Natural killer cell (primary cell): ENCODE measurements at regions not wholly inside any gene's neighbourhood (a gene's known extent, or its start where the extent isn't known, plus 50 kb on each side); places are given as distances from the start of the nearest gene placed in this dataset.

Experiments
- ATAC-seq, 3 donors: fragments of 150-1000 bp in 2 of 3; fragments of 200-7000 bp in 1 of 3; cut with Tn5 transposase; 1 replicate in 1 of 3; 2 replicates in 2 of 3; pipeline ENCODE4 v1.10.0; 2021; ENCODE audit warnings: mild to moderate bottlenecking in 2 of 3, moderate library complexity in 2 of 3
- DNase-seq, 2 donors: peaks; one replicate each; pipeline versions ENCODE4 v3.0.0 to v3.0.0-alpha.2; 2013 to 2021; ENCODE audit warnings: mixed read lengths in 1 of 2
- H3K27ac ChIP-seq: one replicate; pipeline ENCODE4 v1.5.1; 2013; ENCODE audit warnings: mild to moderate bottlenecking, low read length
- H3K27me3 ChIP-seq: one replicate; pipeline ENCODE4 v1.6.1; 2013; ENCODE audit warnings: low read length; ENCODE audit not compliant: control insufficient read depth, insufficient read depth
- H3K36me3 ChIP-seq: one replicate; pipeline ENCODE4 v1.6.1; 2013; ENCODE audit warnings: low read length; ENCODE audit not compliant: control insufficient read depth, insufficient read depth
- H3K4me1 ChIP-seq: one replicate; pipeline ENCODE4 v1.6.1; 2013; ENCODE audit warnings: low read length; ENCODE audit not compliant: control insufficient read depth, insufficient read depth
- H3K4me3 ChIP-seq: one replicate; pipeline ENCODE4 v1.5.1; 2013; ENCODE audit warnings: low read length
- H3K9me3 ChIP-seq: one replicate; pipeline ENCODE4 v1.6.1; 2013; ENCODE audit warnings: low read length; ENCODE audit not compliant: control insufficient read depth, insufficient read depth
- H3K27ac Mint-ChIP-seq, 2 donors: one replicate each; pipeline ENCODE4 v1.8.0; 2022; ENCODE audit warnings: mild to moderate bottlenecking in 2 of 2, mixed read lengths in 2 of 2, moderate library complexity in 1 of 2
- H3K27me3 Mint-ChIP-seq, 2 donors: one replicate each; pipeline ENCODE4 v1.8.0; 2022; ENCODE audit warnings: low read depth in 2 of 2, mixed read lengths in 2 of 2
- H3K36me3 Mint-ChIP-seq: one replicate; pipeline ENCODE4 v1.8.0; 2022; ENCODE audit warnings: mixed read lengths
- H3K4me1 Mint-ChIP-seq, 2 donors: one replicate each; pipeline ENCODE4 v1.8.0; 2022; ENCODE audit warnings: mixed read lengths in 2 of 2
- H3K4me3 Mint-ChIP-seq: one replicate; pipeline ENCODE4 v1.8.0; 2022; ENCODE audit warnings: mild to moderate bottlenecking, moderate library complexity, mixed read lengths
- H3K9me3 Mint-ChIP-seq, 2 donors: one replicate each; pipeline ENCODE4 v1.8.0; 2022; ENCODE audit warnings: mixed read lengths in 2 of 2
- CTCF ChIP-seq: fragments of 200-600 bp; IDR thresholded peaks from one replicate; pipeline ENCODE4 v1.8.0; 2022; ENCODE audit warnings: antibody characterized with exemption
- WGBS: methylation state at CpG from one replicate; pipeline ENCODE4 v1.1.7; 2013; ENCODE audit warnings: missing lambda C conversion rate; ENCODE audit not compliant: insufficient coverage; 5-methylcytosine and 5-hydroxymethylcytosine counted together
- intact Hi-C: fragments of 100-400 bp; cut with micrococcal nuclease; formaldehyde crosslinking; loops from one replicate; pipeline ENCODE4 v1.14.2; 2022

DNA sequence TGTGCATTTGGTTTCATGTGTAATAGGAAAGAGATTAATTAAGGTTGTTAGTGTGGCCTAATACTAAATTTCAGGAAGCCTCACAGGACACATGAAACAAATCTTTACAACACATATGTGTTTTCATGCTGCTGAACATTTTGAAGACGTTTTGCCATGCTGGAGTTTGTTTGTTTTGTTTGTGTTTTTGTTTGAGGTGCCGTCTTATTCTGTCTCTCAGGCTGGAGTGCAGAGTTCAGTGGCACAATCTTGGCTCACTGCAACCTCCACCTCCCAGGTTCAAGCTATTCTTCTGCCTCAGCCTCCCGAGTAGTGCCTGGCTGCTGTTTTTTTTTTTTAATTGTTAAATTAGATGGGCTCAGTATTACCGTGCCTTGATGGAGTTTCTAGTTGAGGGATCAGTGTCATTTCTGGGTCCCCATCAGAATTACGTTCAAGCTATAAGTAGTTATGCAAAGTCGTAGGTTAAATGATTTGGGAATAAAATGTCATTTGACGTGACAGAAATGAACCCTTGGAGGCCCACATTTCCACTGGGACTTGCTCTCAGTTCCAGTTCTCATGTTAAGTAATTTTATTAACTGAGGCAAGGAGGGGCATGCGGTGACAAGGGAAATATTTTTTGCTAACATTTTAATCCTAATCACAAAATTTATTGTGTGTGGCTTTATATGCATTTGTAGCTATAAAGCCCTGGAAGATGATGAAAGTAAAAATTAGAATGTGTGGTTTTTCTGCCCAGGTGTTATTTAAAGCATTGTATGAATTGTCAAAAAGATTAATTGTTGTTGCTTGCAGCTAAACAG, 196.9 kb downstream of the TM9SF2 start:
- no peaks in the 10 kb centered on the region for H3K27me3 ChIP-seq
- H3K36me3 Mint-ChIP-seq: no peaks in the 10 kb centered on the region
- H3K27ac ChIP-seq: no peak overlapping the region
- intact Hi-C loops: no loop called here
- 88% methylated on average over 6 of the region's 8 CpGs for WGBS
- H3K9me3 Mint-ChIP-seq: no peaks in the 10 kb centered on the region
- no peak overlapping the region for H3K4me3 Mint-ChIP-seq
- ATAC-seq: no peak
- H3K9me3 ChIP-seq: no peaks in the 10 kb centered on the region
- no peak for TF ChIP-seq CTCF
- H3K36me3 ChIP-seq: no peaks in the 10 kb centered on the region
- no peaks in the 10 kb centered on the region for H3K4me1 ChIP-seq
- DNase-seq: no peak
- H3K27ac Mint-ChIP-seq: no peak overlapping the region
- no peaks in the 10 kb centered on the region for H3K27me3 Mint-ChIP-seq
- peaks cover 0 to 6% of the 10 kb centered on the region in 2 donors for H3K4me1 Mint-ChIP-seq
- no peak overlapping the region for H3K4me3 ChIP-seq

DNA sequence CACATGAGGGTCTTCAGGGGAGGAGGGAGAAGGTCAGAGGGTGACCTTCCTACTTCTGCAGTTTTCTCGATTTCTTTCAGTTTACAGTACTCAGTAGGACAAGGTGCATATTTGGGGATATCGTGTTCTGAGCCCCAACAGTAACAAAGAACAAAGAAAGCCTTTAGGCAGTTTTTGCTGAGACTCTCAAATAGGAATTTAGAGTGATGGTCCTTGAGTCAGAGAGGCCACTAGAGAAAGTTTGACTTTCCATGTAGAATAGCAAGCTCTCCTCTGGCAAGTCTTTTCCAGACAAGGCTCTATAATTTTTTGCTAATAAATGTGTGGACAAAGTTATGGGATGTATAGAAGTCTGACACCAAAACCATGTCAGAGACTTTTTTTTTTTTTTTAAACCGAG, 194.6 kb downstream of the TM9SF2 start:
- no peak for TF ChIP-seq CTCF
- H3K27ac Mint-ChIP-seq: no peak overlapping the region
- H3K4me3 Mint-ChIP-seq: no peak overlapping the region
- H3K27ac ChIP-seq: no peak overlapping the region
- no peaks in the 10 kb centered on the region for H3K27me3 ChIP-seq
- no peak for DNase-seq
- H3K4me1 Mint-ChIP-seq: peaks cover 0 to 5% of the 10 kb centered on the region in 2 donors
- no peaks in the 10 kb centered on the region for H3K27me3 Mint-ChIP-seq
- H3K9me3 Mint-ChIP-seq: no peaks in the 10 kb centered on the region
- 91% methylated on average over 3 of the region's 3 CpGs for WGBS
- no peak for ATAC-seq
- no peaks in the 10 kb centered on the region for H3K36me3 ChIP-seq
- no peaks in the 10 kb centered on the region for H3K9me3 ChIP-seq
- intact Hi-C loops: no loop called here
- H3K4me3 ChIP-seq: no peak overlapping the region
- no peaks in the 10 kb centered on the region for H3K36me3 Mint-ChIP-seq
- no peaks in the 10 kb centered on the region for H3K4me1 ChIP-seq

GRCh38 chr13:99693852-99694611, 192.8 kb downstream of the TM9SF2 start:
- Mint-ChIP-seq H3K27me3 (no peaks in the 10 kb centered on the region), H3K9me3 (no peaks in the 10 kb centered on the region), H3K27ac (no peak overlapping the region), H3K4me3 (no peak overlapping the region), H3K4me1 (no peaks in the 10 kb centered on the region), H3K36me3 (no peaks in the 10 kb centered on the region)
- H3K27ac ChIP-seq: no peak overlapping the region
- H3K4me3 ChIP-seq: no peak overlapping the region
- intact Hi-C loops: no loop called here
- H3K36me3 ChIP-seq: no peaks in the 10 kb centered on the region
- TF ChIP-seq CTCF: no peak
- WGBS: 87% methylated on average over 11 of the region's 11 CpGs
- no peaks in the 10 kb centered on the region for H3K27me3 ChIP-seq
- H3K4me1 ChIP-seq: no peaks in the 10 kb centered on the region
- DNase-seq: no peak
- no peaks in the 10 kb centered on the region for H3K9me3 ChIP-seq
- ATAC-seq: no peak
